ENCODE measurements at regions not wholly inside any gene's neighbourhood (a gene's known extent, or its start where the extent isn't known, plus 50 kb on each side); places are given as distances from the start of the nearest gene placed in this dataset.

- no peak for TF ChIP-seq CTCF (IDR thresholded peaks at IDR 0.05)
- TF ChIP-seq POLR2AphosphoS5 (IDR thresholded peaks at IDR 0.05), result no peak
Observed at GRCh38 chr1:184228558-184228957, 158.3 kb upstream of the C1orf21 start.

All from prostate gland (tissue), 2 donors.